Lower leg skin (tissue), 3 donors: ENCODE measurements at regions not wholly inside any gene's neighbourhood (a gene's known extent, or its start where the extent isn't known, plus 50 kb on each side); places are given as distances from the start of the nearest gene placed in this dataset.

Experiments used
- POLR2A ChIP-seq, 2 donors: fragments of 450-650 bp; IDR thresholded peaks; one replicate each; pipeline ENCODE4 v1.6.1; 2016 to 2017; ENCODE audit warnings: antibody characterized with exemption in 2 of 2, mild to moderate bottlenecking in 1 of 2, moderate library complexity in 1 of 2
- TF ChIP-seq, protein P1 (sequence below), 3 donors: fragments of 450-650 bp; IDR thresholded peaks; one replicate each; pipeline ENCODE4 v1.5.1; 2016; ENCODE audit warnings: antibody characterized with exemption in 3 of 3, mild to moderate bottlenecking in 3 of 3, moderate library complexity in 2 of 3

GRCh38 chr21:28215214-28215954, 777.3 kb downstream of the LTN1 start:
- TF ChIP-seq POLR2A (IDR thresholded peaks at IDR 0.05) = no peak
- TF ChIP-seq, protein P1, sequence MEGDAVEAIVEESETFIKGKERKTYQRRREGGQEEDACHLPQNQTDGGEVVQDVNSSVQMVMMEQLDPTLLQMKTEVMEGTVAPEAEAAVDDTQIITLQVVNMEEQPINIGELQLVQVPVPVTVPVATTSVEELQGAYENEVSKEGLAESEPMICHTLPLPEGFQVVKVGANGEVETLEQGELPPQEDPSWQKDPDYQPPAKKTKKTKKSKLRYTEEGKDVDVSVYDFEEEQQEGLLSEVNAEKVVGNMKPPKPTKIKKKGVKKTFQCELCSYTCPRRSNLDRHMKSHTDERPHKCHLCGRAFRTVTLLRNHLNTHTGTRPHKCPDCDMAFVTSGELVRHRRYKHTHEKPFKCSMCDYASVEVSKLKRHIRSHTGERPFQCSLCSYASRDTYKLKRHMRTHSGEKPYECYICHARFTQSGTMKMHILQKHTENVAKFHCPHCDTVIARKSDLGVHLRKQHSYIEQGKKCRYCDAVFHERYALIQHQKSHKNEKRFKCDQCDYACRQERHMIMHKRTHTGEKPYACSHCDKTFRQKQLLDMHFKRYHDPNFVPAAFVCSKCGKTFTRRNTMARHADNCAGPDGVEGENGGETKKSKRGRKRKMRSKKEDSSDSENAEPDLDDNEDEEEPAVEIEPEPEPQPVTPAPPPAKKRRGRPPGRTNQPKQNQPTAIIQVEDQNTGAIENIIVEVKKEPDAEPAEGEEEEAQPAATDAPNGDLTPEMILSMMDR (IDR thresholded peaks at IDR 0.05) = no peak
